Medulla oblongata (tissue), 1 donor: ENCODE measurements at regions not wholly inside any gene's neighbourhood (a gene's known extent, or its start where the extent isn't known, plus 50 kb on each side); places are given as distances from the start of the nearest gene placed in this dataset.
"Not testable (repeated sequence)": the region's sequence is repeated elsewhere in the genome, so short reads cannot be mapped to it uniquely, and the experiment has no call there.

ENCODE experiments used
- DNase-seq: peaks from one replicate; pipeline ENCODE4 v3.0.0-alpha.2; 2015; ENCODE audit errors: extremely low spot score

DNA sequence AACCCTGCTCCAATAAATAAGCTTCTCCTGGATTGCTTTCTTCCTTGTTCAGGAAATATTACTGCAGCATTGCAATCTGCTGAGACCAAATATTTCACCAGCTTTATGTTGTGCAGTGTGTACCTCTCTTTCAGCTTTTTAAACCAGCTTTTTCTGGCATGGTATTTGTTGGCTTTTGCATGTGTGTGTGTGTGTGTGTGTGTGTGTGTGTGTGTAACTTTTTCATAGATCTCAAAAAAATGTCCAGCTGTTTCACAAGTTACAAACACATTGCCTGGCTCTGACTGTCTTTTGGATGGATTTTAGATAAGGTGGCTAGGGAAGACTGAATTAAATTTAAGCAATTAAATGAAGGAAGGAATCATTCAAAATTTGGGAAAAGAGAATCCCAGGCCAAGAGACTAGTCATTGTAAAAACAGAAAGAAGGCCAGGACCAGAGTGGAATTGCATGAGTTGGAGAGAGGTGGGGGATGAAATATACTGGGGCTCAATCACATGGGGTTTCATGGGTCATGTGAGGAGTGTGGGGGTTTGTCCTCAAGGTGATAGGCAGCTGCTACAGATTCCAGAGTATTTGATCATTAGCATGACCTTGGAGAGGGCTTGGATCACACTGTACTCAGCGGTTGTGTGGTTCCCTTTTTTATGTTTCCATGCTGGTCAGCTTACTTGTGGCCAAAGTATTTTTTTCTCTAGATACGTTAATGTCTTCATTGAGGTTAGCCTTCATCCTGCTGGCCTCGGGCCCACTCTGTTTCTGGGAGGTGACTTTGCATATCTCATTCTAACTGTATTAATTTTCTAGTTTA lies 357.7 kb upstream of the BOD1L1 start:
- no peak for DNase-seq

DNA sequence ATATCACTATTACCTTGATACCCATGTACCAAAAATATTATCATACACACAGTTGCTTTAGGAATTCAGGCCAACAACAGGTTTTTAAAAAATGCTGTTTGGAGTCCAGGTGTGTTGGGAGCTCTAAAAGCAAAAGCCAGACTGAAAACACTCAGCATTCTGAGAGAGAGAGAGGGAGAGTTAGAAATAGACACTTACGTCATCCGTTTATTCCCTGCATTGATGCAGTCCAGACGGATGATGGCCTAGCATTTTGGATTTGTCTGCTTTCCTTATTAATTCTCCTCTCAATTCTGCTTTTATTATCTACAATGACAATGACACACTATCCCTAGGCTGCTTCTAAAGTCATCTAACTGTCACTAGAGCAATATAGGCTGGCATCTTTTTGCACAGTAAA lies 358.3 kb upstream of the BOD1L1 start:
- peak; percentile 33 for DNase-seq

DNA sequence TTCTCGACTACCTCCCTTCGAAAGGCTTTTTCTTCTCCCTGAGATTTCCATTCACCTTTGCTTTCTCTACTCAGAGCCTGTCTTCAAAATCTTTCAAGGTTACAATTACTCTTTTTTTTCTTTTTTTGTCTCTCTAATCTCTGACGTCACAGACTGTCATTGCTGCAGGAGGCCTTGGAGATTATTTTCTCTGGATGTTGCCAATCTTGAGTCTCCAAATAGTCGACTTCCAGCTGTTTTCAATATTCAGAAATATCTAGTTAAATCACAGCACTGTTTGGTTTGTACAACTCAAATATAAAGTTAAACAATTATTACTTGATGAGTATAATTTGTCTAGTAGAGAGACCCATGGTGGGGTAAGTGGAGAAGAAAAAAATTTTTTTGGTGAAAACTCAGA lies 359.0 kb upstream of the BOD1L1 start:
- DNase-seq: no peak

DNA sequence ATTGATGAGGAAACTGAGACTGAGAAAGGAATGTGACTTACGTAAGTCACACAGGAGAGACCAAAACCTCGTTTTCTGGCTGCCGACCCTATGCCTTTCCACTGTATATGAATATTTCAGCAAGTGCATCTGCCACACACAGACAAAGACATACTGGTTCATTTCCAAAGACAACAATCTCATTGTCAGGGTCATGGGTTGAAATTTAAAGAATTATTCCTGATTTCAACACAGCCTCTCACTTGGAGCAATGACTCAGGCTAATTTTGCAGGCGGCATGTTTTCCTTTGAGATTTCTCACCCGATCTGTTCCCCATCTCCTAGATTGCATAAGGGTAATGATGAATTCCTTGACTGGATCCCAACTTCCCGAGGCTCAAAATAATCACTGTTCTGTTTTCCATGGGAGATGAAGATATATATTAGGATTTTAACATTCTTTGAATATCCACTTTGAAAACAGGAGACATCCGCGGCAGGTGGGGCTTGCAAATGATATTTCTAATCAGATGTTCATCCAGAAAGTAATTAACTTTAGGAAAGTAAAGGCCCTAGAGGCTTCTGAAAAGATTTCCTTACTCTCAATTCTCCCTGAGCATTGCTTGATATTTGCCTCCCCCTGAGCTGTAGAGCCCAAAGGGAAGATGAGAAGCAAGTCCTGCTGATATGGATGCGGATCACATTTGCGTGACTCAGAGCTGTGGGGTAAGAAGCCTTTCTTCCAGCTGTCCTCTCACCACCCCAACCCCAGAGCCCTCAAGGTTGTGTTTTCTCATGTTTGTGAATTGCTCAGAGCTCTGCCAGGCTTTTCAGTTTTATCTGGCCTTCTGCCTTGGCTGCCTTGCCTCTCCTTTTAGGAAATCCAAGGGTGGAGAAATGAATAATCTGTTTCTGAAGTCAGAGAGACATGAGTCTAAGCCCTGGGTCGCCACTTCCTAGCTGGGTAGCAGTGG lies 361.1 kb upstream of the BOD1L1 start:
- DNase-seq: peak; percentile 41

DNA sequence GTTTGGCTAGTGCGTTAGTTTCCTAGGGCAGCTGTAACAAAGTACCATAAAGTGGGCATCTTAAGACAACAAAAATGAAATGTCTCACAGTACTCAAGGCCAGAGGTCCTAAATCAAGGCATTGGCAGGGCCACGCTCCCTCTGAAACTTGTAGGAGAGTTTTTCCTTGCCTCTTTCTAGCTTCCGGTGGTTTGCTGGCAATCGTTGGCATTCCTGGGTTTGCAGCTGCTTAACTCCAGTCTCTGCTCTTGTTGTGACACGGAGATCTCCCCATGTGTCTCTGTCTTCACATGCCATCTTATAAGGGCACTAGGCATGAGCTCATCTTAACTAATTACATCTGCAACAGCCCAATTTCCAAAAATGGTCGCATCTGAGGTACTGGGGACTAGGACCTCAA lies 362.0 kb upstream of the BOD1L1 start:
- DNase-seq: no peak

DNA sequence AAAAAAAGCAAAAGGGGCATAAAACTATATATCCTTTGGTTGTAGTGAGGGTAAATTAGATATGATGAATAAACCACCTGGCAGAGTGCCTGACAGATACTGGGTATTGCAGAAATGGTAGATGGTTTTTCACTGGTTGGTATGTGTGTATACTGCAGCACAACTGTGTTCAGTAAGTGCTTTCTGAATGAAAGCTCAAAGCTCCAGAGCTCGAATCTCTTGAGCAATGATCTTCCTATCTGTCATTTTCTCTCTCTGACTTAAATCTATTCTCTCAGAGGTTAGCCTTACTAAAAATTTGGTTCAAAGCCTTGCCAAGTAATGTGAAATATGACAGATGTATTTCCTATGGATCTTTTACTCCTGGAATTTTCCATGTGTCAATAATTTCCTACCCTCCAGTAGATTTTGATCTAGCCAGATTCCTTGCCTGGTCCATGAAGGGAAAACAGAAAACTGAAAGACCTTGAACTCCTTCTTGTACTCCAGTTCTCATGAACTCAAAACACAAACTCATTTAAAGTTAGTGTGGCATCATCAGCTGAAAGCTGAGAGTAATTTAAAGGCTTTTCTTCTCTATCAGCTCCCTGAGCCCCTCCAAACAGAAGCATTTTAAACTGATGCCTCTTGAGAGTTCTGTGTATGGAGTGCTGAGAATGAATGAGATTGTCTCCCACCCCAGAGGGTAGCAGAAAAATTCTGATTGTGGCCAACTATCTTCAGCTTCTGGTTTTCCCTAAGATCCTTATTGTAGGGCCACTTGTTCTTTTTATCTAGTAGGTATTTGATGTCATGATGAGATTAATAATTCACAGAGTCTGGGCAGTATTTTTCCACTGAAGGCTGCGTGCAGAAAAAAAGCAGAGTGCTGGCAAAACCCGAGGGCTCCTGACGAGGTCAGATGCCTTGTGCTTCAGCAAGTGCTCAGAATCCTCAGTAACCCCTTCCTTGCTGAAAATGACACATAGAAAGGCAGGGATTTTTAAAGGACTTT lies 363.4 kb upstream of the BOD1L1 start:
- no peak for DNase-seq

DNA sequence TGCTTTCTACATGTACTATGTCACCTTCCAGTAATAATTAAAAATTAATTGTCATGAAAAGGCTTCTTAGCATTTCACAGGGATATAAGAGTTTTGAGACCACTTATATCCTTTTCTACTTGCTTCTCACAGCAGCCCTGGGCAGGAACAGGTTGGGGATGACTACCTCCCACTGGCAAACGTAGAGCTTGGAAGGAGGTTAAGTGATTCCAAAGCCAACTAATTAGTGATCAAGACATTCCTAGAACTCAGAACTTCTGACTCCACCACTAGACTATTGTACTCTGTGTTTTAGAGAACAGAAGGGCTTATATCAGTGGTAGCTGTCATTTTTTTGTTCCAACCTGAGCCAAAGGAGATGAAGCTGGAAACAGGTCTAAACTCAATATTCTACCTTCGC lies 364.5 kb upstream of the BOD1L1 start:
- no peak for DNase-seq

DNA sequence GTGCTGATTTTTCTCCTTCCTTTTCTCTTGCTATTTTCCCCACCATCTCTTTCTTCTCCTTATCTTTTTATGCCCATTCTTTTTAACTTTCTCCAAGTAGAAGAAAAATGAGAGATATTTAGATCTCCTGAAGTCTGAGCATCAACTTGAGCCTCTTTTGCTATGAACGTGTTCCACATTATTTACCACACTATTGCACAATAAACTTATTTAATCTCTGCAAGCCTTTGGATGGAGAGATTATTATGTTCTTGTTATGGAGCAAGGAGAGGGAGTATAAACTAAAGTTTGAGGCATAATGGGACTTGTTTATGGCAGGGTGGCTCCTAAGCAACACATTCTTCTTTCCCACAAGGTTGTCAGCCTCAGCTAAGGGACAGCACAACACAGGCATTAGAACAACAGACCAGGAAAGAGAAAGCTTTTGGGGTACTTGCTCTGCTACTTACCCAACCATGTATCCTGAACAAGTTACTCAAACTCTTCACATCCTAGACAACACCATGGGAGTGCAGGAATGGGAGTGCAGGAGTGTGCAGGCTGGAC lies 365.5 kb upstream of the BOD1L1 start:
- DNase-seq: no peak

DNA sequence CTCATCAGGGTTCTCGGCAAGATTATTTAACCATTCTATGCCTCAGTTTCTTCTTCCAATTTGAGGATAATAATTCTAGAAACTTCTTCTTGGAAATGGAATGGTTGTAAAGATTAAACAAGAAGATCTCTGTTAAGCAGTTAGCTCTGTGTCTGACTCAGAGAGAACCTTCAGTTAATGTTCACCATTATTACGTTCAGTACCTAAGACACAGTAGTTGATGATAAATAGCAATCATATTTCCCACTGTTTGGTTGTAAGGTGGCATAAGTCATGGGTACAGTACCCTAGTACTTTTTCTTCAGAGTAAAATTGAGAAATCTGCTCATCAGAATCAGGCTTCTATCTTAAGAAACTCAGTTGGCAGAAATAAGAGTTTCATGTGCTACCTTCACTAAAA lies 366.5 kb upstream of the BOD1L1 start:
- no peak for DNase-seq

DNA sequence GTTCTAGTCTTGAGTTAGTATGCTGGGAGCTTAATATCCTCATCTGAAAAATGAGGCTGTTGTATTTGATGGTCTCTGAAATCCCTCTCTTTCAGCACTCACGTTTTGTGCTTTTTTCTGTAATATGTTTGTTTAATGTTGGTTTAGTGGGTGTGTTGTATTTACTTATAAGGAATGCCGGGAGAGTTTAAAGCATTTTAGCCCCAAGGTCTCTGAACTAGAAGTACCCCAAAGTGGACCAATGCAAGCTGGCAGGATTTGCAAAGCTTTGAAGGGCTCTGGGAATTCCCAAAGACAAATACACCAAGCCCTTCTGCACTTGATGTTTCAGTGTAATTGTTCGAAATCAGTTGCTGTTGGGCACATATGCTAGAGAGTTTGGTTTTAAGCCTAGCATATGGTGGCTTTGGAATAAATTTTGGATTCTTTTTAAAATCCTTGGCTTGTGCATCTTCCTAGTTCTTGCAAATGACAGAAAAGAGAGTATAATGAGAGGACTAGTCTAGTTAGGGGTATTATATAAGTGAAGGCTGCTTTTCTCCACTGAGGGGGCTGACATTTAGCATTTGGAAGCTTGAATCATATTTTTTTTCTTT lies 371.4 kb upstream of the BOD1L1 start:
- no peak for DNase-seq

DNA sequence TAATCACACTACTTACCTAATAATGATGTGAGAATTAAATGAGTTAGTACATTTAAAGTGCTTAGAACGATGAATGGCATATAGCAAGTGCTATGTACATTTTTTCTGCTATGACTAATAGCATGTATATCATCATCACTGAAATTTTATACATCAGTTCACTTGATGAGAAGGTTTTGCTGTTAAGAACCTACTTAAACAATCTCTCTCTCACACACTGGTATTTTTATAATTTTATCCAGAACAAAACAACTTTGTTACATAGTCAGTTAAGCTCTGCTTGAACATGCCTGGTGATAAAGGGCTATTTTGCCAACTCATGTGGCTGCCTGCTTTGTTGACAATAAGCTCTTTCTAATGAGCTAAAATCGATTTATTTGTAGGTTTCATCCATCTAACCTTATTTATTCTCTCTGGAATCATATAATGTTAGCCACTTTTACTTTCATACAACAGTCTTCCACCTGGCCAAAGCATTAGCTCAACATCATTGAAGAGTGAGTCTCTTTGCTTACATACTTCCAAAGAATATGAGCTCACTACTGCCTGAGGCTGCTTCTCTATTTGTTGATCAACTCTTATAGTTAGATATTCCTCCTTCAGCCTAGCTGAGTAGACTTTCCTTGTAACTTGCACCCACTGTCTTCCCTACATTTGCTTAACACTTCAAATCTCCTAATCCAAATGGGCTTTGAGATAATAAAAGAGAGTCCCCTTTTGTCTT lies 372.7 kb upstream of the BOD1L1 start:
- DNase-seq: no peak

DNA sequence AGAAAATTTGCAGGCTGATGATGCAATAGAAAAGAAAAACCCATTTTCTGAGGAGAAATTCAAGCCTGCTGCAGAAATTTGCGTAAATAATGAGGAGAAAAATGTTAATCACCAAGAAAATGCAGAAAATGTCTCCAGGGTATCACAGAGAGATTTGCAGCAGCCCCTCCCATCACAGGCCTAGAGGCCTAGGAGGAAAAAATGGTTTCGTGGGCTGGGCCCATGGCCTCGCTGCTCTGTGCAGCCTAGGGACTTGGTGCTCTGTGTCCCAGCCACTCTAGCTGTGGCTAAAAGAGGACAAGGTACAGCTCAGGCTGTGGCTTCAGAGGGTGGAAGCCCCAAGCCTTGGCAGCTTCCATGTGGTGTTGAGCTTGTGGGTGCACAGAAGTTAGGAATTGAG lies 374.8 kb upstream of the BOD1L1 start:
- DNase-seq: not testable (repeated sequence)

DNA sequence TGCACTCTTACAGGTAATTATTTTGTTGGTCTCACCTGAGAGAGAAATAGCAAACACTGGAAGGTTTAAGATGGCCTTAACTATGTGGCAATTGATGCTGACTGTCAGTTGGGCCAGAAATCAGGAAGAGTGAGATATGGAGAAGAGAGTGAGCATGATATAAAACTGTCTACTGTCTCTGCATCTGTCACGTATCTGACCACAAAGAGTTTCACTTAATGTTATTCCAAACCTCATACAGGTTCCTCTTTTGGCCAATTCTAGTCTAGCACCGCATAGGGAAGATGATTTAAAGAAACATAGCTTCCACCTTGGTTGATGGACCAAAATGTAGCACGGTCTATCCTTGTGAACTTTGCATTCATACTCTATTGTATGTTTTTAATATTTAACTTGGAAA lies 381.0 kb upstream of the BOD1L1 start:
- DNase-seq: peak; percentile 37

DNA sequence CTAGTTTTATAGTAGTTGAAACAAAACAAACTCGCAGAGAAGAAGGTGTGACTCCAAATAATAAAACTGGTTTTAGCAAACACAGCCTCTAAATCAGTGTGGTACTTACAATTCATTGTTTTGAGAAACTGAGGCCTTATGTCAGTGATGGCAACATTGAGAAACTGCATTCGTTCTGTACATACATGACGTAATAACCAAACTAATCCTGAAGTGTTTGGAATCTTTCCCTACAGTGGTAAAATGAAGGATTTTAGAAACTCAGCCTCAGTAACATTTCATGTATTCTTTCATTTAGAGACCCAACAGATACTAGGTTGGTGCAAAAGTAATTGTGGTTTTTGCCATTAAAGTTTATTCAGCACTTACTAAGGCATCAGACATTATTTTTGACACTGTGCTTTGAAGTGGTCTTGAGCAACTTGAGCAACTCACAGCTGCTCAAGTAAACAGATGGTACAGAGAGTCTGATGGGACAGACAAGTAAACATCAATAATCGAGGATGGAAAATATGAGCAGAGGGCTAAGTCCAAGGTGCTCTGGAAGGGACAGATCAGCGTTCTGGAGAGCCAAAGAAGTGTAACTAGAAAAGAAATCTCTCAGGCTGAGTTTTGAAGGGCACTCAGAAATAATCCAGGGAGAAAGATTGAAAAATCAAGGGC lies 390.8 kb upstream of the BOD1L1 start:
- DNase-seq: no peak

DNA sequence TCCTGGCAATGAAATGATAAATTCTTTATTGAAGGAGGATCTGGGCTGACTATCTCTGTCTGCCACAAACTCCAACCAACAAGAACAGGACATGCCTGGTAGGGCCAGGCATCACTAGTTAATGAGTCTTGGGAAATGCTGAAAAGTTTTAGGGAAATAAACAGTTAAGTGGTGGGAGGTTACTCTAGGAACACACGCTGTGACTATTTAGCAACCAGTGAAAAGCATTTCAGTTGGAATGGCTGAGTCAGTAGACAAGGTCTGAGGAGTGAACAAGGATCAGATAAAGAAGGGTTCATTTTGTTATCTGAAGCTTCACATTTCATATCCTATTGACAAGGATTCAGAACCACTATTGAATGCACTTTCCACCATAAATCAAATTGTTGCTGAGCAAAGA lies 394.9 kb upstream of the BOD1L1 start:
- no peak for DNase-seq

DNA sequence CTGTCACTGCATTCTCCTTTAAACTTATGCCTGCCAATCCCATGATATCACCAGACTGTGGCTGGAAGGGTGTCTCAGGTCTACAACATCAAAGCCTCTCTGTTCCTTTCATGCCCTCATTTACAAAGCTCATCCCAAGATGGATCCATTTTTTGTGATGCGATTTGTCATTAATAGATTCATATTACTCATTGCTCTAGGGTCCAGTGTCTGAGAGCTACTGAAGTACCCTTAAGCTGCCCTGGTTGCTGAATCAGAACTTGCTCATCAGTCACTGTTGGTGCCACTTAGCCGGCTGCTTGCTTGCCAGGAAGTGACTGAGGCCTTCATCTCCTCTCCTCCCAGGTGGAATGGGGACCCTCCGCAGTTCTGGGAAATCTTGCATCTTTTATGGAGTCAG lies 395.5 kb upstream of the BOD1L1 start:
- no peak for DNase-seq

DNA sequence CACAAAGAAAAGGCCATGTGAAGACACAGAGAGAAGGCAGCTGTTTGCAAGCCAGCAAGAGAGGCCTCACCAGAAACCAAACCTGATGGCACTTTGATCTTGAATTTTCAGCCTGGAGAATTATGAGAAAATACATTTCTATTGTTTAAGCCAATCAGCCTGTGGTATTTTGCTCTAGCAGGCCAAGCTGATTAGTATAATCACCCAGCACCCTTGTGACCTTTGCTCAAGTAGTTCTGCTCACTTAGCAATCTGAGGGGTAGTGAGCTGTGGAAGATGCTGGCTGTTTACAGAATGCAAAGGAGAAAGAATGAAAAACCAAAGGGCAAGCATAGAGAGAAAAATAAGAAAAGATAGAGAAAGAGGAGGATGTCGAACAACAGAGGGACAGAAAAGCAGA lies 396.4 kb upstream of the BOD1L1 start:
- DNase-seq: no peak

DNA sequence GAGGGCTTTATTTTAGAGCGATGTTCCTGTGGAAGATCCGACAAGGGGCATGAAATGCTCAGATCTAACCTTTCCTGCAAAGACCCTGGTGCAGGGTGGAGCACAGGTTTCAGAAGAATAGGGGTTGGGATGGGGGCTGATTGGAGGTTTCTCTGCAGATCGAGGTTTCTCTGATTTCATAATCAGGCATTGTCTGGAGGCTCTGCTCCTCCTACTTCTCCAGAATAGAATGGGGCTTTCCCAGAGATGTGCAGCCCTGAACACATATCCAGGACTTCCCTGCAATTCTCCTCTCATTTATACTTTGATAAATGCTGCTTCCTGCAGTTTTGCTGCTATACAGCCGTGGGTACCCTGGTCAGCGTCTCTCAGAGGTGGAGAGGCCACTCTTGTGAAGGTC lies 397.6 kb upstream of the BOD1L1 start:
- no peak for DNase-seq

DNA sequence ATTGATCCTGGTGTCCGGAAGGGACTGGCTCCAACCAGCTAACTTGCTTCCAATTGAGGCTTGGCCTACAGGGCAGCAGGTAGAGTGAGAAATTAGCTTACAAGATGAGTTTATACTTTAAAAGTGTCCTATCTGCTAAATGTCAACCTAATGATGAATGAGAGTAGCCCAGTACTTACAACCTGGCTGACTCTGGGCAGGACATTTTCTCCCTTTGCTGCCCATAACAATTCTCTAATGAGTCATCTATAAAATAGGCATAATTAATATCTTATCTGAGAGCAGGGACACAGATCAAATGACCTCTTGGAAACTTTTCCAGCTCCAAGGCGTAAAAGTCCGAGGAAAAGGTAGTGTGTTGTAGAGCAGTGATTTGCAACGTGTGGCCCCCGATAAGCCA lies 398.4 kb upstream of the BOD1L1 start:
- DNase-seq: no peak

DNA sequence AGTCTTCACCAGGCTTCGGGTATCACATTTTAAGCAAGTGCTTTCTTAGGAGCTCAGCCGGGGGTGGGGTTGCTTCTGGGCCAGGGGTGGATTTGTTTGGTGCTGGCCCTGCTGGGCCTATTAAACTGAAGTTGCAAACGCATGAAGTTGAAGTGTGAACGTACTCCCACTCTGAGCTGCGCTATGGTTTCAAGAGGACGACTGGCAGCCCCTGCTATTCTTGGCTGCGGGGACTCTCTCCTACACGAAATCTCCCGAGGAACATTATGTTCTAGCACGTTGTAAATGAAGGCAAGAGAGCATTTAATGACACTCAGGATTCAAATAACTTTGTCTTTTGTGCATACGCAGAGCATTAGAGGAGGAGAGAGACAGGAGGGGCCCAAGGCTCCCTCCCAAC lies 401.3 kb upstream of the BOD1L1 start:
- DNase-seq: no peak
